B cell (primary cell): ENCODE measurements at regions not wholly inside any gene's neighbourhood (a gene's known extent, or its start where the extent isn't known, plus 50 kb on each side); places are given as distances from the start of the nearest gene placed in this dataset.

ENCODE experiments used
- ATAC-seq: fragments of 200-7000 bp; cut with Tn5 transposase; one replicate; pipeline ENCODE4 v1.10.0; 2021; ENCODE audit warnings: low read depth, mild to moderate bottlenecking, moderate number of reproducible peaks, moderate library complexity
- CTCF ChIA-PET: fragments of 350-600 bp; sonication (Branson Sonifier 250); formaldehyde crosslinking; loops from one replicate; lab custom pipeline; 2021; ENCODE audit warnings: antibody characterized with exemption, inconsistent platforms; lab: Charles Lee
- POLR2A ChIA-PET: fragments of 350-600 bp; sonication (Branson Sonifier 250); formaldehyde crosslinking; loops from one replicate; lab custom pipeline; 2021; ENCODE audit warnings: antibody characterized with exemption; lab: Charles Lee
- DNase-seq: peaks from one replicate; pipeline ENCODE4 v3.0.0; 2013
- H2AFZ ChIP-seq: 2 replicates; pipeline ENCODE4 v1.6.1; 2012; ENCODE audit warnings: mild to moderate bottlenecking, low read depth, low read length; ENCODE audit not compliant: insufficient read depth, poor library complexity, severe bottlenecking
- H3K27ac ChIP-seq, 2 donors: 1 replicate in 1 of 2; 2 replicates in 1 of 2; pipeline ENCODE4 v1.5.1; 2012 to 2013; ENCODE audit warnings: low read length in 2 of 2, mild to moderate bottlenecking in 2 of 2, moderate library complexity in 1 of 2
- H3K27me3 ChIP-seq, 4 experiments: fragments of 200-600 bp in 1 of 4; sonication (generic) in 1 of 4; replicated peaks in 1 of 4; 1 replicate in 2 of 4; 2 replicates in 2 of 4; pipeline versions ENCODE4 v1.6.1 to v1.7.0; 2013 to 2016; ENCODE audit warnings: low read length in 3 of 4, mild to moderate bottlenecking in 2 of 4, mixed read lengths in 1 of 4, moderate library complexity in 1 of 4; ENCODE audit not compliant: insufficient read depth in 4 of 4, control insufficient read depth in 3 of 4; ENCODE audit errors: control extremely low read depth in 1 of 4
- H3K36me3 ChIP-seq, 2 experiments: replicated peaks in 1 of 2; 1 replicate in 1 of 2; 2 replicates in 1 of 2; pipeline versions ENCODE4 v1.6.1 to v1.7.1; 2013; ENCODE audit warnings: low read length in 1 of 2; ENCODE audit not compliant: insufficient read depth in 2 of 2, control insufficient read depth in 1 of 2; ENCODE audit errors: control extremely low read depth in 1 of 2, extremely low read depth in 1 of 2
- H3K4me1 ChIP-seq, 2 donors: fragments of 200-600 bp in 1 of 2; sonication (generic) in 1 of 2; 1 replicate in 1 of 2; 2 replicates in 1 of 2; pipeline versions ENCODE4 v1.5.1 to v1.6.1; 2013 to 2017; ENCODE audit warnings: low read length in 2 of 2; ENCODE audit not compliant: control insufficient read depth in 2 of 2, insufficient read depth in 2 of 2
- H3K4me2 ChIP-seq: replicated peaks from 2 replicates; pipeline ENCODE3; 2012; ENCODE audit warnings: mild to moderate bottlenecking, low read depth, low read length; ENCODE audit not compliant: poor library complexity, severe bottlenecking
- H3K4me3 ChIP-seq, 5 experiments: fragments of 200-600 bp in 1 of 5; sonication (generic) in 1 of 5; 1 replicate in 3 of 5; 2 replicates in 2 of 5; pipeline versions ENCODE4 v1.5.1 to v1.7.0; 2011 to 2016; ENCODE audit warnings: low read length in 4 of 5, mild to moderate bottlenecking in 4 of 5, low read depth in 2 of 5, control low read depth in 1 of 5, moderate library complexity in 1 of 5; ENCODE audit not compliant: insufficient read depth in 1 of 5; ENCODE audit errors: control extremely low read depth in 1 of 5, extremely low read depth in 1 of 5
- H3K79me2 ChIP-seq: fragments of 200-600 bp; sonication (generic); one replicate; pipeline ENCODE4 v1.6.0; 2016; ENCODE audit warnings: low read length; ENCODE audit not compliant: control insufficient read depth, insufficient read depth
- H3K9ac ChIP-seq: fragments of 200-600 bp; sonication (generic); 2 replicates; pipeline ENCODE4 v1.6.1; 2017; ENCODE audit warnings: mild to moderate bottlenecking, low read length, moderate library complexity
- H3K9me3 ChIP-seq, 3 donors: one replicate each; pipeline versions ENCODE4 v1.6.1 to v1.7.1; 2013; ENCODE audit warnings: low read length in 2 of 3; ENCODE audit not compliant: control insufficient read depth in 2 of 3, insufficient read depth in 1 of 3; ENCODE audit errors: control extremely low read depth in 1 of 3
- H4K20me1 ChIP-seq: 2 replicates; pipeline ENCODE4 v1.6.0; 2012; ENCODE audit warnings: mild to moderate bottlenecking, low read length; ENCODE audit not compliant: insufficient read depth, control insufficient read depth, poor library complexity, severe bottlenecking
- H3K27ac Mint-ChIP-seq: one replicate; pipeline ENCODE4 v1.8.0; 2021; ENCODE audit warnings: mixed read lengths
- H3K27me3 Mint-ChIP-seq: one replicate; pipeline ENCODE4 v1.8.0; 2021; ENCODE audit warnings: mixed read lengths
- H3K4me1 Mint-ChIP-seq: one replicate; pipeline ENCODE4 v1.8.0; 2021; ENCODE audit warnings: mixed read lengths
- H3K4me3 Mint-ChIP-seq: one replicate; pipeline ENCODE4 v1.8.0; 2021; ENCODE audit warnings: mixed read lengths
- H3K9me3 Mint-ChIP-seq: one replicate; pipeline ENCODE4 v1.8.0; 2022; ENCODE audit warnings: mixed read lengths; ENCODE audit not compliant: insufficient read depth
- CTCF ChIP-seq: fragments of 200-600 bp; IDR thresholded peaks from one replicate; pipeline ENCODE4 v1.8.0; 2022; ENCODE audit warnings: antibody characterized with exemption, mild to moderate bottlenecking
- EZH2 ChIP-seq: IDR thresholded peaks from 2 replicates; pipeline ENCODE4 v1.6.1; 2012; ENCODE audit warnings: borderline replicate concordance, low read depth, mild to moderate bottlenecking, moderate library complexity, low read length; ENCODE audit not compliant: insufficient read depth, poor library complexity, severe bottlenecking
- WGBS: methylation state at CpG from one replicate; pipeline ENCODE4 v1.1.5; 2013; ENCODE audit warnings: missing lambda C conversion rate; ENCODE audit not compliant: insufficient coverage; 5-methylcytosine and 5-hydroxymethylcytosine counted together
- intact Hi-C: fragments of 100-400 bp; cut with micrococcal nuclease; formaldehyde crosslinking; loops from one replicate; pipeline ENCODE4 v1.10.0; 2022

- Histone ChIP-seq H3K36me3 (no peaks in the 10 kb centered on the region), H3K4me1 (peaks cover 11% of the 10 kb centered on the region in 2 donors), H3K4me2 (no peak overlapping the region), H3K79me2 (no peaks in the 10 kb centered on the region), H3K27ac (no peak overlapping the region), H3K9me3 (no peaks in the 10 kb centered on the region), H4K20me1 (no peaks in the 10 kb centered on the region), H3K4me3 (no peak overlapping the region), H3K27me3 (peaks cover 0 to 3% (median 0%) of the 10 kb centered on the region in 4 experiments), H2AFZ (no peak overlapping the region), H3K9ac (no peak overlapping the region)
- CTCF ChIA-PET: no interaction called here
- ATAC-seq (no peak), DNase-seq (no peak)
- POLR2A ChIA-PET: no interaction called here
- H3K27ac Mint-ChIP-seq: no peak overlapping the region
- H3K4me1 Mint-ChIP-seq: peaks cover 15% of the 10 kb centered on the region
- H3K27me3 Mint-ChIP-seq: no peaks in the 10 kb centered on the region
- TF ChIP-seq EZH2 (no peak), CTCF (no peak)
- WGBS: 92% methylated on average over 4 of the region's 8 CpGs
- H3K4me3 Mint-ChIP-seq: no peak overlapping the region
- H3K9me3 Mint-ChIP-seq: no peaks in the 10 kb centered on the region
- intact Hi-C loops: no loop called here
These were observed 51.4 kb upstream of the APCDD1 start for GRCh38 chr18:10402871-10403559.

GRCh38 chr18:10403708-10404107 lies 50.7 kb upstream of the APCDD1 start:
- Mint-ChIP-seq H3K9me3 (no peaks in the 10 kb centered on the region), H3K27ac (no peak overlapping the region), H3K4me1 (peaks cover 15% of the 10 kb centered on the region), H3K27me3 (no peaks in the 10 kb centered on the region), H3K4me3 (no peak overlapping the region)
- Histone ChIP-seq H3K4me3 (no peak overlapping the region), H3K27me3 (peaks cover 0 to 3% (median 0%) of the 10 kb centered on the region in 4 experiments), H3K9me3 (no peaks in the 10 kb centered on the region), H4K20me1 (no peaks in the 10 kb centered on the region), H3K27ac (no peak overlapping the region), H3K4me2 (no peak overlapping the region), H3K36me3 (no peaks in the 10 kb centered on the region), H2AFZ (no peak overlapping the region), H3K79me2 (no peaks in the 10 kb centered on the region), H3K4me1 (peaks cover 11% of the 10 kb centered on the region in 2 donors), H3K9ac (no peak overlapping the region)
- DNase-seq: no peak
- TF ChIP-seq EZH2: no peak
- no peak for TF ChIP-seq CTCF
- WGBS: 91% methylated on average over 9 of the region's 11 CpGs
- no peak for ATAC-seq
- CTCF ChIA-PET: no interaction called here
- POLR2A ChIA-PET: no interaction called here
- intact Hi-C loops: no loop called here
